NCI-H2171 (cell line): ENCODE measurements at regions not wholly inside any gene's neighbourhood (a gene's known extent, or its start where the extent isn't known, plus 50 kb on each side); places are given as distances from the start of the nearest gene placed in this dataset.
"Not testable (repeated sequence)": the region's sequence is repeated elsewhere in the genome, so short reads cannot be mapped to it uniquely, and the experiment has no call there.

Source experiments
- DNase-seq: peaks from one replicate; lab custom pipeline; 2025; lab: John Stamatoyannopoulos, UW

- peak; percentile 66 for DNase-seq
These were observed 81.1 kb downstream of the ARL6IP4 start for GRCh38 chr12:123061441-123062205.

GRCh38 chr12:123059500-123059899 is 79.0 kb downstream of the ARL6IP4 start:
- DNase-seq, result no peak

- no peak for DNase-seq
These were observed 78.5 kb downstream of the ARL6IP4 start for GRCh38 chr12:123058980-123059379.

- peak; percentile 23 for DNase-seq
These were observed 78.0 kb downstream of the ARL6IP4 start for GRCh38 chr12:123058481-123058880.

GRCh38 chr12:123057513-123058265 is 77.2 kb downstream of the ARL6IP4 start:
- DNase-seq, result peak; percentile 94

GRCh38 chr12:123056709-123057108 is 76.2 kb downstream of the ARL6IP4 start:
- no peak for DNase-seq

GRCh38 chr12:123056053-123056452 is 75.6 kb downstream of the ARL6IP4 start:
- no peak for DNase-seq

GRCh38 chr12:123055281-123055766 is 74.8 kb downstream of the ARL6IP4 start:
- peak; percentile 87 for DNase-seq

- no peak for DNase-seq
These were observed 73.9 kb downstream of the ARL6IP4 start for GRCh38 chr12:123054371-123054770.

GRCh38 chr12:123051556-123051955 is 71.1 kb downstream of the ARL6IP4 start:
- DNase-seq, result no peak

GRCh38 chr12:123050913-123051312 is 70.4 kb downstream of the ARL6IP4 start:
- no peak for DNase-seq

GRCh38 chr12:123050331-123050831 is 69.9 kb downstream of the ARL6IP4 start:
- no peak for DNase-seq

GRCh38 chr12:123049398-123050240 is 69.1 kb downstream of the ARL6IP4 start:
- no peak for DNase-seq

- DNase-seq, result not testable (repeated sequence)
These were observed 67.4 kb downstream of the ARL6IP4 start for GRCh38 chr12:123047892-123048291.

- DNase-seq, result no peak
These were observed 66.8 kb downstream of the ARL6IP4 start for GRCh38 chr12:123047289-123047688.

GRCh38 chr12:123046431-123046830 is 66.0 kb downstream of the ARL6IP4 start:
- DNase-seq, result no peak

- DNase-seq, result no peak
These were observed 65.2 kb downstream of the ARL6IP4 start for GRCh38 chr12:123045678-123046077.

GRCh38 chr12:123044351-123044750 is 63.9 kb downstream of the ARL6IP4 start:
- DNase-seq, result no peak

- no peak for DNase-seq
These were observed 63.1 kb downstream of the ARL6IP4 start for GRCh38 chr12:123043536-123044001.

- no peak for DNase-seq
These were observed 62.4 kb downstream of the ARL6IP4 start for GRCh38 chr12:123042833-123043232.

- no peak for DNase-seq
These were observed 61.6 kb downstream of the ARL6IP4 start for GRCh38 chr12:123041811-123042655.
